Lower lobe of right lung (tissue), 2 donors: ENCODE measurements at regions not wholly inside any gene's neighbourhood (a gene's known extent, or its start where the extent isn't known, plus 50 kb on each side); places are given as distances from the start of the nearest gene placed in this dataset.

Experiments used
- ATAC-seq, 2 donors: fragments of 200-7000 bp; cut with Tn5 transposase; one replicate each; pipeline ENCODE4 v1.9.1; 2020 to 2022; ENCODE audit warnings: mild to moderate bottlenecking in 2 of 2, moderate library complexity in 2 of 2
- DNase-seq: peaks from one replicate; pipeline ENCODE4 v3.0.0-alpha.2; 2020
- H3K27ac ChIP-seq: fragments of 200-600 bp; one replicate; pipeline ENCODE4 v1.8.0; 2022
- H3K27me3 ChIP-seq: fragments of 200-600 bp; one replicate; pipeline ENCODE4 v1.8.0; 2022; ENCODE audit warnings: low read depth
- H3K36me3 ChIP-seq: fragments of 200-600 bp; one replicate; pipeline ENCODE4 v1.8.0; 2022; ENCODE audit warnings: mild to moderate bottlenecking
- H3K4me1 ChIP-seq: fragments of 200-600 bp; one replicate; pipeline ENCODE4 v1.8.0; 2022
- H3K4me3 ChIP-seq: fragments of 200-600 bp; one replicate; pipeline ENCODE4 v1.8.0; 2022; ENCODE audit warnings: mild to moderate bottlenecking
- H3K9me3 ChIP-seq: fragments of 200-600 bp; one replicate; pipeline ENCODE4 v1.8.0; 2022
- intact Hi-C: fragments of 100-400 bp; cut with DNase I; formaldehyde crosslinking; loops from one replicate; pipeline ENCODE4 v1.11.0; 2022
- TF ChIP-seq, protein P1 (sequence below): fragments of 200-600 bp; IDR thresholded peaks from one replicate; pipeline ENCODE4 v1.8.0; 2022; ENCODE audit warnings: antibody characterized with exemption, mild to moderate bottlenecking
- donor health status: DM: no; HTN: yes; CAD: no; lungs with severe emphysema.

DNA sequence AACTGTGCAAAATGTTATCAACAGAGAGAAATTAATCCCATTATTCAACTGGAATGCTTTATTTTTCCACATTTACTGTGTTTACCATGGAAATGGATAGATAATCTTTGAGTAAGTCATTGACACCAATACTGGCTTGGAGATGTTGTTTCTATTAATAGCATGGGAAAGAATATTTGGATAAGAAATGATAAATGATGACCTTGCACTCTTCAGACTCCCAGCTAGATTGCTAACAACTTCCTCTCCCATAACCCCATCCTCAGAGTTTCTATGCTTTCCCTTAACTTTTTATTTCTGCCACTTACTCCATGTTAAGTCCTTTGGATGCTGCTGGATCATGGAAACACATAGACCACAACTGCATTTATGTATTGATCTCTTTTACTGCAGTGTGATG is 182.5 kb downstream of the FNDC1 start:
- H3K4me1 ChIP-seq: no peaks in the 10 kb centered on the region
- H3K9me3 ChIP-seq: no peaks in the 10 kb centered on the region
- ATAC-seq: no peak
- intact Hi-C loops: no loop called here
- TF ChIP-seq, protein P1, sequence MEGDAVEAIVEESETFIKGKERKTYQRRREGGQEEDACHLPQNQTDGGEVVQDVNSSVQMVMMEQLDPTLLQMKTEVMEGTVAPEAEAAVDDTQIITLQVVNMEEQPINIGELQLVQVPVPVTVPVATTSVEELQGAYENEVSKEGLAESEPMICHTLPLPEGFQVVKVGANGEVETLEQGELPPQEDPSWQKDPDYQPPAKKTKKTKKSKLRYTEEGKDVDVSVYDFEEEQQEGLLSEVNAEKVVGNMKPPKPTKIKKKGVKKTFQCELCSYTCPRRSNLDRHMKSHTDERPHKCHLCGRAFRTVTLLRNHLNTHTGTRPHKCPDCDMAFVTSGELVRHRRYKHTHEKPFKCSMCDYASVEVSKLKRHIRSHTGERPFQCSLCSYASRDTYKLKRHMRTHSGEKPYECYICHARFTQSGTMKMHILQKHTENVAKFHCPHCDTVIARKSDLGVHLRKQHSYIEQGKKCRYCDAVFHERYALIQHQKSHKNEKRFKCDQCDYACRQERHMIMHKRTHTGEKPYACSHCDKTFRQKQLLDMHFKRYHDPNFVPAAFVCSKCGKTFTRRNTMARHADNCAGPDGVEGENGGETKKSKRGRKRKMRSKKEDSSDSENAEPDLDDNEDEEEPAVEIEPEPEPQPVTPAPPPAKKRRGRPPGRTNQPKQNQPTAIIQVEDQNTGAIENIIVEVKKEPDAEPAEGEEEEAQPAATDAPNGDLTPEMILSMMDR: no peak
- no peaks in the 10 kb centered on the region for H3K36me3 ChIP-seq
- H3K4me3 ChIP-seq: no peak overlapping the region
- no peak overlapping the region for H3K27ac ChIP-seq
- no peaks in the 10 kb centered on the region for H3K27me3 ChIP-seq
- no peak for DNase-seq

GRCh38 chr6:159349915-159350314 is 180.7 kb downstream of the FNDC1 start:
- H3K9me3 ChIP-seq: no peaks in the 10 kb centered on the region
- no peaks in the 10 kb centered on the region for H3K27me3 ChIP-seq
- no peak overlapping the region for H3K27ac ChIP-seq
- no peaks in the 10 kb centered on the region for H3K4me1 ChIP-seq
- TF ChIP-seq, protein P1: no peak
- H3K4me3 ChIP-seq: no peak overlapping the region
- ATAC-seq: no peak
- intact Hi-C loops: no loop called here
- no peak for DNase-seq
- H3K36me3 ChIP-seq: no peaks in the 10 kb centered on the region

DNA sequence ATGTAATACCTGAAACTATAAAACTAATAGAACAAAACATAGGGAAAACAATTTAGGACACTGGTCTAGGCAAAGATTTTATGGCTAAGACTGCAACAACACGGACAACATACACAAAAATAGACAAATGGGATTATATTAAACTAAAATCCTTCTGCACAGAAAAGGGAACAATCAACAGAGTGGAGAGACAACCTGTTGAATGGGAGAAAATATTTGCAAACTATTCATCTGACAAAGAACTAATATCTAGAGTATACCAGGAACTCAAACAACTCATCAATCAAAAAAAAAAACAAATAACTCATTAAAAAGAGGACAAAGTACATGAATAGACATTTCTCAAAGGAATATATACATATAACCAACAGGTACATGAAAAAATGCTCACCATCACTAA is 174.5 kb downstream of the FNDC1 start:
- Histone ChIP-seq H3K27me3 (no peaks in the 10 kb centered on the region), H3K4me3 (no peak overlapping the region), H3K36me3 (no peaks in the 10 kb centered on the region), H3K4me1 (no peaks in the 10 kb centered on the region), H3K9me3 (no peaks in the 10 kb centered on the region), H3K27ac (no peak overlapping the region)
- intact Hi-C loops: no loop called here
- ATAC-seq (no peak), DNase-seq (no peak)
- TF ChIP-seq, protein P1: no peak

- intact Hi-C loops: no loop called here
- H3K36me3 ChIP-seq: no peaks in the 10 kb centered on the region
- H3K4me3 ChIP-seq: no peak overlapping the region
- no peaks in the 10 kb centered on the region for H3K4me1 ChIP-seq
- no peaks in the 10 kb centered on the region for H3K9me3 ChIP-seq
- H3K27me3 ChIP-seq: no peaks in the 10 kb centered on the region
- no peak overlapping the region for H3K27ac ChIP-seq
- DNase-seq (no peak), ATAC-seq (no peak)
- TF ChIP-seq, protein P1: no peak
Measured at GRCh38 chr6:159342146-159342545, 172.9 kb downstream of the FNDC1 start.

- ATAC-seq (no peak), DNase-seq (no peak)
- Histone ChIP-seq H3K36me3 (no peaks in the 10 kb centered on the region), H3K4me3 (no peak overlapping the region), H3K27ac (no peak overlapping the region), H3K27me3 (no peaks in the 10 kb centered on the region), H3K4me1 (no peaks in the 10 kb centered on the region), H3K9me3 (no peaks in the 10 kb centered on the region)
- TF ChIP-seq, protein P1: no peak
- intact Hi-C loops: no loop called here
Measured at GRCh38 chr6:159334068-159334467, 164.9 kb downstream of the FNDC1 start.

GRCh38 chr6:159331451-159331850 is 162.3 kb downstream of the FNDC1 start:
- DNase-seq (no peak), ATAC-seq (no peak)
- Histone ChIP-seq H3K9me3 (no peaks in the 10 kb centered on the region), H3K4me3 (no peak overlapping the region), H3K27me3 (no peaks in the 10 kb centered on the region), H3K36me3 (no peaks in the 10 kb centered on the region), H3K27ac (no peak overlapping the region), H3K4me1 (no peaks in the 10 kb centered on the region)
- TF ChIP-seq, protein P1: no peak
- intact Hi-C loops: no loop called here
